ENCODE measurements at regions not wholly inside any gene's neighbourhood (a gene's known extent, or its start where the extent isn't known, plus 50 kb on each side); places are given as distances from the start of the nearest gene placed in this dataset.

DNA sequence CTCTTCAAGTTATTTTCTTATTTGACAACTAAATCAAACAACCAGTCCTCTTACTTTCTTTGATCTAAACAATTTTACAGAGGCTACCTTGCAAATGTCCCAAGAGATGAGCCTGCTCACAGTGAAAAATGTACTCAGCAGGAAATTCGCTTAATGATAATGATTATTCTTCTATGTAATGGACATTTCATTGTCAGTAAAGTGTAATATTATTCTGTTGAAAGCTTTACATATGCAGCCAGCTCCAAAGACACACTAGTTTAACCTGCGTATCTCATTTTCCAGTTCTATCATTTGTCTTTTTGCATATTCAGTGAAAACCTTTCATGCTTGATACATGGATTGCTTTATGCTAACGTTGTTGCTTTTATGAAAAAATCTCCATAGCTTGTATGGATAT lies 758.7 kb upstream of the ZNF608 start:
- no peaks in the 10 kb centered on the region for H3K4me1 Mint-ChIP-seq
- no peaks in the 10 kb centered on the region for H3K36me3 Mint-ChIP-seq (ENCODE audit: low read depth)
- ChIA-PET POLR2A (no interaction called here), CTCF (no interaction called here)
- intact Hi-C loops (cut with micrococcal nuclease): no loop called here
- no peak for TF ChIP-seq CTCF (IDR thresholded peaks at IDR 0.05)
- ATAC-seq (ENCODE audit: low read depth) (no peak), DNase-seq (no peak)
- H3K9me3 Mint-ChIP-seq: peaks cover 2% of the 10 kb centered on the region
- H3K4me3 Mint-ChIP-seq: no peak overlapping the region
- no peak overlapping the region for H3K27ac Mint-ChIP-seq
- no peaks in the 10 kb centered on the region for H3K27me3 Mint-ChIP-seq

DNA sequence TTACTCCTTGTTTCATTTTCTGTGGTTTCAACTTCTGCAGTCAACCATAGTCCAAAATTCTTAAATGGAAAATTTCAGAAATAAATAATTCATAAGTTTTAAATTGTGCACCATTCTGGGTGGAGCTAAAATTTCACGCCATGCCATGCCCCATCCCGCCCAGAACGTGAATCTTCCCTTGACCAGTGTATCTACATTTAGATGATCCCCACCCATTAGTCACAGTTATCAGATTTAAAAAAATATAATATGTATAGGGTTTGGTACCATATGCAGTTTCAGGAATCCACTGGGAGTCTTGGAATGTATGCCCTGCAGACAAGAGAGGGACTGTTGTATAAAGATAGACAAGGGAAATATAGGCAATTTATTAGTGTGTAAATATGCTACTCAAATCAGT lies 759.7 kb upstream of the ZNF608 start:
- TF ChIP-seq CTCF (IDR thresholded peaks at IDR 0.05): no peak
- ChIA-PET POLR2A (no interaction called here), CTCF (no interaction called here)
- Mint-ChIP-seq H3K4me3 (no peak overlapping the region), H3K36me3 (ENCODE audit: low read depth) (no peaks in the 10 kb centered on the region), H3K27ac (no peak overlapping the region), H3K4me1 (no peaks in the 10 kb centered on the region), H3K27me3 (no peaks in the 10 kb centered on the region), H3K9me3 (peaks cover 2% of the 10 kb centered on the region)
- intact Hi-C loops (cut with micrococcal nuclease): no loop called here
- no peak for ATAC-seq (ENCODE audit: low read depth)
- no peak for DNase-seq

GRCh38 chr5:125508225-125508624 lies 761.8 kb upstream of the ZNF608 start:
- ChIA-PET CTCF (no interaction called here), POLR2A (no interaction called here)
- intact Hi-C loops (cut with micrococcal nuclease): no loop called here
- Mint-ChIP-seq H3K27me3 (no peaks in the 10 kb centered on the region), H3K4me3 (no peak overlapping the region), H3K4me1 (no peaks in the 10 kb centered on the region), H3K27ac (no peak overlapping the region), H3K9me3 (peaks cover 2% of the 10 kb centered on the region), H3K36me3 (ENCODE audit: low read depth) (no peaks in the 10 kb centered on the region)
- DNase-seq (no peak), ATAC-seq (ENCODE audit: low read depth) (no peak)
- TF ChIP-seq CTCF (IDR thresholded peaks at IDR 0.05): no peak

DNA sequence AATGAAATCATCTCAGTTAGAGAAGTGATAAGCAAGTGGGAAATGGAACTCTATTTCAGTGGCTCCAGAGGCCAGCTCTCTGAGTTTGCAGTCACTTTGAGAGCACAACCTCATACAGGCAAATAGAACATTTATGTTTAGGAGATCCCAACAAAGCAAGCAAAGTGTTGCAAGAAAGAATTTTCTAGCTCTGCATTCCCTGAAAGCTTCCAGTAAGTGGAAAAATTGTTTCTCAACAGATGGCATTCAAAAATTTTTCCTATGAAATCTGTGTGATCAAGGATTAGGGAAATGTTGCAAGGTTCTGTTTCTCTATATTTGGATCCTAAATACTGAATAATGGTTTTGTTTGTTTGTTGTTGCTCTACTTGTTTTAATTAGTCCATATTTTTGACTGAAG lies 764.2 kb upstream of the ZNF608 start:
- H3K9me3 Mint-ChIP-seq: peaks cover 2% of the 10 kb centered on the region
- CTCF ChIA-PET: no interaction called here
- DNase-seq: no peak
- H3K27ac Mint-ChIP-seq: no peak overlapping the region
- no peaks in the 10 kb centered on the region for H3K4me1 Mint-ChIP-seq
- POLR2A ChIA-PET: no interaction called here
- no peak for TF ChIP-seq CTCF (IDR thresholded peaks at IDR 0.05)
- intact Hi-C loops (cut with micrococcal nuclease): no loop called here
- no peaks in the 10 kb centered on the region for H3K36me3 Mint-ChIP-seq (ENCODE audit: low read depth)
- no peak for ATAC-seq (ENCODE audit: low read depth)
- H3K4me3 Mint-ChIP-seq: no peak overlapping the region
- no peaks in the 10 kb centered on the region for H3K27me3 Mint-ChIP-seq

DNA sequence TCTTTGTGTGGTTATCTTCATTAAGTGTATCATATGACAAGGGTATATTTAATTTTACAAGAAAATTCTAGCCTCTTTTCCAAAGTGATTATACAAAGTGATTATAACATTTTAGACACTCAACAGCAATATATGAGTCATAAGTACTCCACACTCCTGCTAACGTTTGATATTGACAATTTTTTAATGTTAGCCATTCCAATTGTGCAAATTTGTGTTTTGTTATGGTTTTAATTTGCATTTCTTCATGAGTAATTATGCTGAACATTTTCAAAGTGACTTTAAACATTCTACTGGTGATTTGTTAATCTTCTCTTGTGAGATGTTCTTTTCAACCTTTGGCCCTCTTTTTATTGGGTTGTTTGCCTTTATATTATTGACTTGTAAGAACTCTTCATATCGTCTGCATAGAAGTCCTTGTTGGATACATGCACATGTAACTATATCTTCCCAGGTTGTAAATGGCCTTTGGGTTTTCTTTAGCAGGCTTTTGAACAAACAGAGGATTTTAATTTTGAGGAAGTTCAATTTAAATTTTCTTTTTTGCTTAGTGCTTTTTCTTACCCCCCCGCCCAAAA lies 771.6 kb upstream of the ZNF608 start:
- ChIA-PET CTCF (no interaction called here), POLR2A (no interaction called here)
- intact Hi-C loops (cut with micrococcal nuclease): no loop called here
- H3K4me1 Mint-ChIP-seq: no peaks in the 10 kb centered on the region
- ATAC-seq (ENCODE audit: low read depth) (no peak), DNase-seq (no peak)
- H3K27me3 Mint-ChIP-seq: no peaks in the 10 kb centered on the region
- H3K27ac Mint-ChIP-seq: no peak overlapping the region
- H3K4me3 Mint-ChIP-seq: no peak overlapping the region
- H3K36me3 Mint-ChIP-seq (ENCODE audit: low read depth): no peaks in the 10 kb centered on the region
- TF ChIP-seq CTCF (IDR thresholded peaks at IDR 0.05): no peak
- H3K9me3 Mint-ChIP-seq: peaks cover 9% of the 10 kb centered on the region
